Inflammatory macrophage treated with lipopolysaccharide for 4 hours (primary cell): ENCODE measurements at regions not wholly inside any gene's neighbourhood (a gene's known extent, or its start where the extent isn't known, plus 50 kb on each side); places are given as distances from the start of the nearest gene placed in this dataset.

Experiments
- DNase-seq: peaks from one replicate; pipeline ENCODE4 v3.0.0-alpha.2; 2020

GRCh38 chr11:42646959-42647358 lies 664.8 kb upstream of the API5 start:
- no peak for DNase-seq

- DNase-seq = no peak
Measured at GRCh38 chr11:42647993-42648392, 663.8 kb upstream of the API5 start.

- no peak for DNase-seq
Measured at GRCh38 chr11:42651621-42652020, 660.2 kb upstream of the API5 start.

GRCh38 chr11:42657169-42657568 lies 654.6 kb upstream of the API5 start:
- DNase-seq = no peak

GRCh38 chr11:42661942-42662341 lies 649.9 kb upstream of the API5 start:
- no peak for DNase-seq

- no peak for DNase-seq
Measured at GRCh38 chr11:42669248-42669976, 642.4 kb upstream of the API5 start.

GRCh38 chr11:42674436-42674835 lies 637.4 kb upstream of the API5 start:
- DNase-seq = no peak

GRCh38 chr11:42707541-42707940 lies 604.3 kb upstream of the API5 start:
- DNase-seq = no peak

GRCh38 chr11:42709216-42709615 lies 602.6 kb upstream of the API5 start:
- no peak for DNase-seq

- DNase-seq = no peak
Measured at GRCh38 chr11:42713279-42713678, 598.5 kb upstream of the API5 start.

GRCh38 chr11:42713753-42714152 lies 598.0 kb upstream of the API5 start:
- DNase-seq = no peak

- DNase-seq = no peak
Measured at GRCh38 chr11:42720716-42721563, 590.9 kb upstream of the API5 start.

GRCh38 chr11:42727879-42728278 lies 583.9 kb upstream of the API5 start:
- no peak for DNase-seq

GRCh38 chr11:42762348-42762747 lies 549.4 kb upstream of the API5 start:
- DNase-seq = no peak

GRCh38 chr11:42764936-42765335 lies 546.9 kb upstream of the API5 start:
- no peak for DNase-seq

- no peak for DNase-seq
Measured at GRCh38 chr11:42768576-42768975, 543.2 kb upstream of the API5 start.

- peak; percentile 22 for DNase-seq
Measured at GRCh38 chr11:42770444-42771065, 541.2 kb upstream of the API5 start.

GRCh38 chr11:42772886-42773285 lies 538.9 kb upstream of the API5 start:
- DNase-seq = no peak

GRCh38 chr11:42773729-42774128 lies 538.1 kb upstream of the API5 start:
- DNase-seq = no peak

GRCh38 chr11:42774567-42774966 lies 537.2 kb upstream of the API5 start:
- no peak for DNase-seq

- DNase-seq = no peak
Measured at GRCh38 chr11:42777776-42778175, 534.0 kb upstream of the API5 start.

GRCh38 chr11:42778193-42778592 lies 533.6 kb upstream of the API5 start:
- no peak for DNase-seq

GRCh38 chr11:42779555-42779954 lies 532.2 kb upstream of the API5 start:
- DNase-seq = no peak

GRCh38 chr11:42786981-42787380 lies 524.8 kb upstream of the API5 start:
- DNase-seq = no peak
